ENCODE measurements at regions not wholly inside any gene's neighbourhood (a gene's known extent, or its start where the extent isn't known, plus 50 kb on each side); places are given as distances from the start of the nearest gene placed in this dataset.

- no peak for TF ChIP-seq CTCF (conservative IDR thresholded peaks at IDR 0.05; ENCODE audit: low read depth in 2 of 2)
- TF ChIP-seq EZH2phosphoT487 (IDR thresholded peaks at IDR 0.05; ENCODE audit: unreplicated experiment) = no peak
- no peak for TF ChIP-seq EZH2 (IDR thresholded peaks at IDR 0.05; ENCODE audit: low read depth, unreplicated experiment)
Measured at GRCh38 chr12:94012590-94012989, 135.8 kb upstream of the PLXNC1 start.

Data from GM23338 (cell line).